ENCODE measurements at regions not wholly inside any gene's neighbourhood (a gene's known extent, or its start where the extent isn't known, plus 50 kb on each side); places are given as distances from the start of the nearest gene placed in this dataset.

GRCh38 chr2:144948205-144948855, 428.4 kb upstream of the ZEB2 start:
- DNase-seq: no peak

GRCh38 chr2:144947709-144948037, 427.8 kb upstream of the ZEB2 start:
- no peak for DNase-seq

- peak; percentile 15 for DNase-seq
Measured at GRCh38 chr2:144946263-144946662, 426.3 kb upstream of the ZEB2 start.

- no peak for DNase-seq
Measured at GRCh38 chr2:144944546-144945220, 424.8 kb upstream of the ZEB2 start.

- no peak for DNase-seq
Measured at GRCh38 chr2:144943986-144944385, 424.1 kb upstream of the ZEB2 start.

- DNase-seq: no peak
Measured at GRCh38 chr2:144943293-144943941, 423.5 kb upstream of the ZEB2 start.

GRCh38 chr2:144942516-144943256, 422.8 kb upstream of the ZEB2 start:
- DNase-seq: no peak

GRCh38 chr2:144941743-144942488, 422.0 kb upstream of the ZEB2 start:
- DNase-seq: no peak

GRCh38 chr2:144939590-144939989, 419.7 kb upstream of the ZEB2 start:
- DNase-seq: no peak

GRCh38 chr2:144937910-144938709, 418.2 kb upstream of the ZEB2 start:
- no peak for DNase-seq

GRCh38 chr2:144937066-144937465, 417.1 kb upstream of the ZEB2 start:
- DNase-seq: no peak

- DNase-seq: no peak
Measured at GRCh38 chr2:144936442-144936841, 416.5 kb upstream of the ZEB2 start.

- DNase-seq: peak; percentile 85
Measured at GRCh38 chr2:144935736-144936135, 415.8 kb upstream of the ZEB2 start.

GRCh38 chr2:144935191-144935590, 415.3 kb upstream of the ZEB2 start:
- DNase-seq: no peak

GRCh38 chr2:144931960-144932359, 412.0 kb upstream of the ZEB2 start:
- no peak for DNase-seq

- no peak for DNase-seq
Measured at GRCh38 chr2:144931480-144931879, 411.6 kb upstream of the ZEB2 start.

- no peak for DNase-seq
Measured at GRCh38 chr2:144927429-144927828, 407.5 kb upstream of the ZEB2 start.

GRCh38 chr2:144925886-144926285, 406.0 kb upstream of the ZEB2 start:
- no peak for DNase-seq

- no peak for DNase-seq
Measured at GRCh38 chr2:144924827-144925226, 404.9 kb upstream of the ZEB2 start.

GRCh38 chr2:144922519-144922918, 402.6 kb upstream of the ZEB2 start:
- no peak for DNase-seq

- DNase-seq: no peak
Measured at GRCh38 chr2:144920755-144921530, 401.0 kb upstream of the ZEB2 start.
